HepG2 (cell line): ENCODE measurements at regions not wholly inside any gene's neighbourhood (a gene's known extent, or its start where the extent isn't known, plus 50 kb on each side); places are given as distances from the start of the nearest gene placed in this dataset.

Source experiments
- ATAC-seq: fragments of 200-7000 bp; cut with Tn5 transposase; 3 replicates; pipeline ENCODE4 v1.9.1; 2020; ENCODE audit warnings: mild to moderate bottlenecking, moderate library complexity
- BruUV-seq: library from RNA; stranded (reverse); fragments of 400-500 nt; replicated peaks from 2 replicates; lab custom pipeline; 2021; lab: Mats Ljungman, UMichigan
- CTCF ChIA-PET: fragments of 300-600 bp; formaldehyde crosslinking; extraction: SDS; loops from one replicate; lab custom pipeline; 2021; ENCODE audit warnings: low total read pairs, inconsistent platforms, low intra/inter-chr PET ratio; lab: Yijun Ruan, JAX
- POLR2A ChIA-PET: fragments of 350-600 bp; sonication (Branson Sonifier 250); formaldehyde crosslinking; loops from one replicate; lab custom pipeline; 2020; ENCODE audit warnings: antibody characterized with exemption, inconsistent platforms; lab: Yijun Ruan, JAX
- DNase-seq: peaks from one replicate; pipeline ENCODE4 v3.0.0-alpha.2; 2015; ENCODE audit warnings: low spot score
- FAIRE-seq: peaks from 3 replicates; lab custom pipeline; 2011; peaks lifted over from hg19 to GRCh38; lab: Jason Lieb, UNC
- H2AFZ ChIP-seq: one replicate; pipeline ENCODE4 v1.6.1; 2011; ENCODE audit warnings: low read length, inconsistent platforms
- H3K27ac ChIP-seq: fragments of 300-600 bp; 3 replicates; pipeline ENCODE4 v1.8.0; 2011; ENCODE audit warnings: mixed run types, mild to moderate bottlenecking, mixed read lengths, low read length, inconsistent platforms; ENCODE audit not compliant: insufficient read depth; ENCODE audit errors: extremely low read length
- H3K27me3 ChIP-seq, 2 experiments: fragments of 200-600 bp in 1 of 2; 2 replicates in 1 of 2; 3 replicates in 1 of 2; pipeline versions ENCODE4 v1.6.0 to v1.8.0; 2011; ENCODE audit warnings: low read length in 2 of 2, mild to moderate bottlenecking in 2 of 2, moderate library complexity in 2 of 2, inconsistent platforms in 1 of 2; ENCODE audit not compliant: insufficient read depth in 2 of 2, control insufficient read depth in 1 of 2
- H3K36me3 ChIP-seq, 2 experiments: fragments of 200-600 bp in 1 of 2; replicated peaks in 1 of 2; 2 replicates in 1 of 2; 3 replicates in 1 of 2; pipeline versions ENCODE4 v1.5.1 to v1.8.0; 2011; ENCODE audit warnings: low read length in 2 of 2, inconsistent platforms in 1 of 2; ENCODE audit not compliant: insufficient read depth in 2 of 2, control insufficient read depth in 1 of 2
- H3K4me1 ChIP-seq: 2 replicates; pipeline ENCODE4 v1.5.1; 2012; ENCODE audit warnings: low read length, inconsistent platforms; ENCODE audit not compliant: insufficient read depth
- H3K4me2 ChIP-seq: 2 replicates; pipeline ENCODE4 v1.6.0; 2011; ENCODE audit warnings: low read depth, low read length, inconsistent platforms
- H3K4me3 ChIP-seq, 3 experiments: fragments of 200-600 bp in 1 of 3; sonication (generic), shearing (Covaris generic) in 1 of 3; replicated peaks in 1 of 3; 2 replicates each; pipeline ENCODE4 v1.5.1; 2011 to 2016; ENCODE audit warnings: low read length in 3 of 3, inconsistent platforms in 2 of 3, low read depth in 2 of 3, mild to moderate bottlenecking in 2 of 3, control low read depth in 1 of 3, mixed read lengths in 1 of 3; ENCODE audit not compliant: insufficient read depth in 1 of 3
- H3K79me2 ChIP-seq: one replicate; pipeline ENCODE4 v1.6.1; 2011; ENCODE audit warnings: low read length, inconsistent platforms; ENCODE audit not compliant: insufficient read depth
- H3K9ac ChIP-seq: 2 replicates; pipeline ENCODE4 v1.6.0; 2011; ENCODE audit warnings: mild to moderate bottlenecking, low read depth, low read length, inconsistent platforms; ENCODE audit not compliant: insufficient read depth
- H3K9me3 ChIP-seq: 2 replicates; pipeline ENCODE4 v1.5.1; 2012; ENCODE audit warnings: mild to moderate bottlenecking, low read length
- H4K20me1 ChIP-seq: 2 replicates; pipeline ENCODE4 v1.6.0; 2011; ENCODE audit warnings: inconsistent platforms, mild to moderate bottlenecking, low read length, moderate library complexity; ENCODE audit not compliant: insufficient read depth
- CEBPB ChIP-seq: IDR thresholded peaks from 2 replicates; pipeline ENCODE4 v1.6.1; 2011; ENCODE audit warnings: low read depth, low read length, improper control_type of control experiment, borderline replicate concordance
- HNF1A ChIP-seq, 2 experiments: sonication (generic) in 1 of 2; formaldehyde crosslinking in 1 of 2; IDR thresholded peaks; 2 replicates each; pipeline versions ENCODE4 v1.4.0 to v1.6.1; 2016 to 2020; ENCODE audit warnings: borderline replicate concordance in 1 of 2, low read depth in 1 of 2, mild to moderate bottlenecking in 1 of 2, missing genetic modification reagents in 1 of 2
- KDM3A ChIP-seq: IDR thresholded peaks from 2 replicates; pipeline ENCODE4 v1.6.1; 2018; ENCODE audit warnings: low read depth, missing compliant biosample characterization
- MED8 ChIP-seq: sonication (generic); formaldehyde crosslinking; IDR thresholded peaks from 2 replicates; pipeline ENCODE4 v1.8.1; 2023; ENCODE audit warnings: mild to moderate bottlenecking, missing genetic modification reagents; ENCODE audit not compliant: insufficient replicate concordance
- REL ChIP-seq: sonication (generic); formaldehyde crosslinking; conservative IDR thresholded peaks from 2 replicates; pipeline ENCODE4 v1.8.0; 2022; ENCODE audit warnings: mild to moderate bottlenecking, missing genetic modification reagents, moderate library complexity
- RORA ChIP-seq: sonication (generic); formaldehyde crosslinking; IDR thresholded peaks from 2 replicates; pipeline ENCODE4 v1.5.0; 2020; ENCODE audit warnings: mild to moderate bottlenecking, missing genetic modification reagents, moderate library complexity
- SRF ChIP-seq: IDR thresholded peaks from 2 replicates; pipeline ENCODE4 v1.6.1; 2011; ENCODE audit warnings: mild to moderate bottlenecking, low read depth, low read length, moderate library complexity
- TGIF2 ChIP-seq: IDR thresholded peaks from 2 replicates; pipeline ENCODE4 v1.6.1; 2016; ENCODE audit warnings: control low read depth, missing compliant biosample characterization
- ZNF431 ChIP-seq: sonication (generic); formaldehyde crosslinking; IDR thresholded peaks from 2 replicates; pipeline ENCODE4 v1.9.0; 2022; ENCODE audit warnings: missing genetic modification reagents, low read depth, mild to moderate bottlenecking, borderline replicate concordance
- ZNF790 ChIP-seq: sonication (generic); formaldehyde crosslinking; IDR thresholded peaks from 2 replicates; pipeline ENCODE4 v1.8.0; 2022; ENCODE audit warnings: missing genetic modification reagents, mild to moderate bottlenecking, borderline replicate concordance
- WGBS: methylation state at CpG from one replicate; pipeline ENCODE4 v1.1.6; 2017; ENCODE audit warnings: low lambda C conversion rate; 5-methylcytosine and 5-hydroxymethylcytosine counted together
- in situ Hi-C: cut with HindIII; loops from 2 replicates; pipeline ENCODE4 v1.10.0; 2017; ENCODE audit warnings: low pct_unique_long_range_greater_than_20kb; ENCODE audit not compliant: extremely low pct_ligation_motif_present
- intact Hi-C: fragments of 100-400 bp; cut with micrococcal nuclease; formaldehyde crosslinking; loops from one replicate; pipeline ENCODE4 v1.10.0; 2022; ENCODE audit not compliant: unreplicated experiment
- TF ChIP-seq, protein P1 (sequence below): sonication (generic); formaldehyde crosslinking; IDR thresholded peaks from 2 replicates; pipeline ENCODE4 v1.5.1; 2020; ENCODE audit warnings: missing genetic modification reagents, mild to moderate bottlenecking, borderline replicate concordance
- TF ChIP-seq, protein P2 (sequence below): sonication (generic); formaldehyde crosslinking; IDR thresholded peaks from 2 replicates; pipeline ENCODE4 v1.8.0; 2022; ENCODE audit warnings: mild to moderate bottlenecking, missing genetic modification reagents

- FAIRE-seq (no peak), ATAC-seq (no peak), DNase-seq (no peak)
- Histone ChIP-seq H3K9ac (no peak overlapping the region), H3K27ac (no peak overlapping the region), H3K36me3 (no peaks in the 10 kb centered on the region), H3K9me3 (peaks cover 2% of the 10 kb centered on the region; the same call in 1 of the 2 replicates), H3K4me3 (no peak overlapping the region), H3K4me1 (peaks cover 14% of the 10 kb centered on the region), H2AFZ (no peak overlapping the region), H3K27me3 (no peaks in the 10 kb centered on the region), H3K79me2 (no peaks in the 10 kb centered on the region), H3K4me2 (no peak overlapping the region), H4K20me1 (no peaks in the 10 kb centered on the region)
- no TSS peak for BruUV-seq
- WGBS: 33% methylated on average over 1 of the region's 3 CpGs
- in situ Hi-C loops (no loop called here), intact Hi-C loops (no loop called here)
- TF ChIP-seq KDM3A: no peak
- ChIA-PET POLR2A (no interaction called here), CTCF (no interaction called here)
Observed at GRCh38 chr4:188611143-188611542, 471.9 kb downstream of the TRIML1 start.

DNA sequence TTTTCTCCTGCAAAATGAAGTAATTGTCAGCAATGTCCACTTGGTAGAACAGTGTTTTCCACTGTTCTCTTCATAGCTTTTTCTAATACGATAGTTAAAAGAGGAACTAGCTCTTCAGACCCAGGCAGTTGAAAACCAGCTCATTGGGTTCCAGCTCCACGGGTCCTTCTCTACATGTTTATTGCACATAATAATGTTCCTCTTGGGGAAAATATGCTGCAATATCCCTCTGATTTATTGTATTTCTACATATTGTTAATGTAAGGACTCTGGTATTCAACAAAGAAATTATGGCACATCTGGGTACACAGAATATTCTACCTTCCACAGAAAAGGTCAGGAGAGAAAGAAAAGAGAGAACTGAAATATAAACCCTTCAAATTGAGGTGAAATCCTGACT lies 473.4 kb downstream of the TRIML1 start:
- BruUV-seq: no TSS peak
- Histone ChIP-seq H3K4me2 (no peak overlapping the region), H3K4me3 (no peak overlapping the region), H3K36me3 (no peaks in the 10 kb centered on the region), H3K9me3 (peaks cover 9% of the 10 kb centered on the region; the same call in 1 of the 2 replicates), H3K27me3 (no peaks in the 10 kb centered on the region), H2AFZ (no peak overlapping the region), H3K79me2 (no peaks in the 10 kb centered on the region), H4K20me1 (no peaks in the 10 kb centered on the region), H3K27ac (no peak overlapping the region), H3K4me1 (no peaks in the 10 kb centered on the region), H3K9ac (no peak overlapping the region)
- DNase-seq (no peak), FAIRE-seq (no peak), ATAC-seq (no peak)
- in situ Hi-C loops: no loop called here
- POLR2A ChIA-PET: no interaction called here
- WGBS: 49% methylated on average over 2 of the region's 2 CpGs
- intact Hi-C loops: no loop called here
- CTCF ChIA-PET: no interaction called here
- TF ChIP-seq SRF (no peak), HNF1A (IDR thresholded peaks at IDR 0.05; ENCODE audit: low read depth) (no peak), HNF1A (CRISPR knock-in tag; IDR thresholded peaks at IDR 0.05; ENCODE audit: borderline replicate concordance) (no peak), ZNF790 (CRISPR knock-in tag) (no peak), REL (CRISPR knock-in tag) (no peak), MED8 (CRISPR knock-in tag) (no peak), TGIF2 (CRISPR knock-in tag) (no peak), ZNF431 (CRISPR knock-in tag) (no peak), CEBPB (no peak), RORA (CRISPR knock-in tag) (no peak)
- TF ChIP-seq, protein P1, sequence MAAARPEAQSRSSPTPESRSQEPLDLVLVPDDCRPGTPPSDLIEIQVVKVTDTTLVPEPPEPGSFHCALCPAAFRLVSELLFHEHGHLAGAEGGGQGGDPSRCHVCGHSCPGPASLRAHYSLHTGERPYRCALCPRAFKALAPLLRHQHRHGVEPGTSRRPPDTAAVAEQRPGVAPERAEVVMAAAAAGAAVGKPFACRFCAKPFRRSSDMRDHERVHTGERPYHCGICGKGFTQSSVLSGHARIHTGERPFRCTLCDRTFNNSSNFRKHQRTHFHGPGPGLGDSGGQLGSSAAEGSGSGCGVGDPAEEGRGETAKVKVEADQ (CRISPR knock-in tag): no peak
- TF ChIP-seq, protein P2, sequence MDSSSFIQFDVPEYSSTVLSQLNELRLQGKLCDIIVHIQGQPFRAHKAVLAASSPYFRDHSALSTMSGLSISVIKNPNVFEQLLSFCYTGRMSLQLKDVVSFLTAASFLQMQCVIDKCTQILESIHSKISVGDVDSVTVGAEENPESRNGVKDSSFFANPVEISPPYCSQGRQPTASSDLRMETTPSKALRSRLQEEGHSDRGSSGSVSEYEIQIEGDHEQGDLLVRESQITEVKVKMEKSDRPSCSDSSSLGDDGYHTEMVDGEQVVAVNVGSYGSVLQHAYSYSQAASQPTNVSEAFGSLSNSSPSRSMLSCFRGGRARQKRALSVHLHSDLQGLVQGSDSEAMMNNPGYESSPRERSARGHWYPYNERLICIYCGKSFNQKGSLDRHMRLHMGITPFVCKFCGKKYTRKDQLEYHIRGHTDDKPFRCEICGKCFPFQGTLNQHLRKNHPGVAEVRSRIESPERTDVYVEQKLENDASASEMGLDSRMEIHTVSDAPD (CRISPR knock-in tag): no peak
